ENCODE measurements at regions not wholly inside any gene's neighbourhood (a gene's known extent, or its start where the extent isn't known, plus 50 kb on each side); places are given as distances from the start of the nearest gene placed in this dataset.
"Not testable (repeated sequence)": the region's sequence is repeated elsewhere in the genome, so short reads cannot be mapped to it uniquely, and the experiment has no call there.

GRCh38 chr9:32886021-32886420 lies 102.7 kb downstream of the TMEM215 start:
- DNase-seq (ENCODE audit: low spot score): no peak

DNA sequence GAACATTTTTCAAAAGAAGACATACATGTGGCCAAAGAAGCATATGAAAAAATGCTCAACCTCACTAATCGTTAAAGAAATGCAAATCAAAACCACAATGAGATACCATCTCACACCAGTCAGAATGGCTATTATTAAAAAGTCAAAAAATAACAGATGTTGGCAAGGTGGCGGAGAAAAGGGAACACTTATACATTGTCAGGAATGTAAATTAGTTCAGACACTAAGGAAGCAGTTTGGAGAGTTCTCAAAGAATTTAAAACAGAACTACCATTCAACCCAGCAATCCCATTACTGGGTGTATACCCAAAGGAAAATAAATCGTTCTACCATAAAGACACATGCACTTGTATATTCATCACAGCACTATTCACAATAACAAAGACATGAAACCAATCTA lies 106.9 kb downstream of the APTX start:
- not testable (repeated sequence) for DNase-seq (ENCODE audit: low spot score)

- peak; percentile 3 for DNase-seq (ENCODE audit: low spot score)
These were observed 102.2 kb downstream of the APTX start for GRCh38 chr9:32899181-32899580.

- DNase-seq (ENCODE audit: low spot score): no peak
These were observed 101.7 kb downstream of the APTX start for GRCh38 chr9:32899761-32900160.

DNA sequence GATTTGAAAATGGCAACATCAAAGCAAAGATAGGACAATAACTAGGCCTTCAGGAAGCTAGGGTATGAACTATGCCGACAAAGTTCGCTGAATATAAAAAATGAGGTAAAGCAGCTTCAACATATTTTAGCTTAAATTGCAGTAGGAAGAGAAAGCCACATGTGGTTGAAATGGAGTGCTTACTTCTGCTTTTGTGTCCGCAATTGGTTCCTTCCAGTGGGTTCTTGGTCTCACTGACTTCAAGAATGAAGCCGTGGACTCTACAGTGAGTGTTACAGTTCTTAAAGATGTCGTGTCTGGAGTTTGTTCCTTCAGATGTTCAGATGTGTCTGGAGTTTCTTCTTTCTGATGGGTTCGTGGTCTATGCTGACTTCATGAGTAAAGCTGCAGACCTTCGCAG lies 95.2 kb downstream of the APTX start:
- no peak for DNase-seq (ENCODE audit: low spot score)

DNA sequence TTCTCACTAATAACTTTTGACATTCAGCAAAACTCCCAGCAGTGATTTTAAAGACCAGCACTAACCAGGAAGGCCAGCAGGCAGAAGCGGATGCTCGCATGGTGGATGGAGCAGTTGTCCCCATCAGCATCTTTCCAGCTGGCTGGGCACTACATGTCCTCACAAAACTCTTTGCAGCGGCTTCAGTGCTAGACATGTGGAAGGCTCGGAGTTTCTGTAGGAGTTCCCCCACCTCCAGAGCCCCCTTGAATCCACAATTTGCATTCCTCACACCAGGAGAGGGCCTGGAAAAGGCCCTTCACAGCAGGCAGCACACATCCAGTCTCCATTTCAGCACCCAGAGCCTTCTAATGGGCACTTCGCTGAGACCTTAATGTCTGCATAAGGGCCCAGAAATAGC lies 85.6 kb downstream of the APTX start:
- DNase-seq (ENCODE audit: low spot score): no peak

DNA sequence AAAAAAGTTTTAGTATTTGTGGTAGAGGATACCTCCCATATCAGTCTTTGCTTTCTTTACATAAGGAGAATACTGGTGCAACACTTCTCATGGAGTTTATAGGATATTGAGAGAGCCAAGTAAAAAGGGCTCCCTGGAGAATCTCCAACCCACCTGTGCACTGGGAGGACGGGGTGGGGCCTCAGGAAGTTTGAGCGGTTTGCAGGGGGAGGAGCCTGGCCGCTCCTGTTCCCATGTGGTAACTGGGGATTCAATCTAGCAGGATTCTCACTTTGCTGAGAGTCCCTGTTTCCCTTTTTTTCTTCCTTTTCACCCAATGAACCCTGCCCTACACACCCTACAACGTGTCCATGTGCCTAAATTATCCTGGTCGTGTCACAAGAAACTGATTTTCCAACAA lies 82.8 kb downstream of the APTX start:
- DNase-seq (ENCODE audit: low spot score): no peak
